ENCODE measurements at regions not wholly inside any gene's neighbourhood (a gene's known extent, or its start where the extent isn't known, plus 50 kb on each side); places are given as distances from the start of the nearest gene placed in this dataset.

- Histone ChIP-seq H3K4me3 (ENCODE audit: low read length) (no peak overlapping the region), H3K79me2 (ENCODE audit: control insufficient read depth, low read length) (no peaks in the 10 kb centered on the region)
Measured at GRCh38 chr10:30769361-30769760, 139.8 kb upstream of the LYZL2 start.

GRCh38 chr10:30765616-30766015, 136.1 kb upstream of the LYZL2 start:
- no peaks in the 10 kb centered on the region for H3F3A ChIP-seq (ENCODE audit: control insufficient read depth, insufficient read depth)
- no peak overlapping the region for H3K4me3 ChIP-seq (ENCODE audit: low read length)
- no peaks in the 10 kb centered on the region for H3K9me2 ChIP-seq (replicated peaks; ENCODE audit: control insufficient read depth, low read length)
- H3K4me1 ChIP-seq (ENCODE audit: control insufficient read depth, low read length) = no peaks in the 10 kb centered on the region
- H3K79me2 ChIP-seq (ENCODE audit: control insufficient read depth, low read length) = no peaks in the 10 kb centered on the region
- H3K27me3 ChIP-seq (ENCODE audit: control insufficient read depth, low read length) = peaks cover 9% of the 10 kb centered on the region; the same call in 1 of the 2 replicates
- TF ChIP-seq EZH2phosphoT487 (IDR thresholded peaks at IDR 0.05; ENCODE audit: borderline replicate concordance, low read length) = no peak
- no peak for TF ChIP-seq CTCF (IDR thresholded peaks at IDR 0.05; ENCODE audit: low read depth, low read length, poor library complexity, severe bottlenecking)
- no peak overlapping the region for H3K4me2 ChIP-seq (ENCODE audit: low read length)
- no peak overlapping the region for H3K27ac ChIP-seq (ENCODE audit: low read depth, low read length)
- no peaks in the 10 kb centered on the region for H4K20me1 ChIP-seq (ENCODE audit: control insufficient read depth, insufficient read depth, low read depth, low read length)
- peaks cover 11% of the 10 kb centered on the region for H3K9me3 ChIP-seq (ENCODE audit: control insufficient read depth, insufficient read depth, low read length)
- H3K36me3 ChIP-seq (ENCODE audit: control insufficient read depth, low read length) = no peaks in the 10 kb centered on the region

More at GRCh38 chr10:30769361-30769760, 139.8 kb upstream of the LYZL2 start:
- H3K9me3 ChIP-seq (ENCODE audit: control insufficient read depth, insufficient read depth, low read length) = peaks cover 19% of the 10 kb centered on the region
- H3K36me3 ChIP-seq (ENCODE audit: control insufficient read depth, low read length) = no peaks in the 10 kb centered on the region
- H3K27ac ChIP-seq (ENCODE audit: low read depth, low read length) = no peak overlapping the region
- TF ChIP-seq EZH2phosphoT487 (IDR thresholded peaks at IDR 0.05; ENCODE audit: borderline replicate concordance, low read length) (no peak), CTCF (IDR thresholded peaks at IDR 0.05; ENCODE audit: low read depth, low read length, poor library complexity, severe bottlenecking) (no peak)
- no peaks in the 10 kb centered on the region for H3F3A ChIP-seq (ENCODE audit: control insufficient read depth, insufficient read depth)
- H3K9me2 ChIP-seq (replicated peaks; ENCODE audit: control insufficient read depth, low read length) = no peaks in the 10 kb centered on the region
- H3K27me3 ChIP-seq (ENCODE audit: control insufficient read depth, low read length) = peaks cover 9% of the 10 kb centered on the region; the same call in 1 of the 2 replicates
- no peak overlapping the region for H3K4me2 ChIP-seq (ENCODE audit: low read length)
- H4K20me1 ChIP-seq (ENCODE audit: control insufficient read depth, insufficient read depth, low read depth, low read length) = no peaks in the 10 kb centered on the region
- no peaks in the 10 kb centered on the region for H3K4me1 ChIP-seq (ENCODE audit: control insufficient read depth, low read length)

- Histone ChIP-seq H3F3A (ENCODE audit: control insufficient read depth, insufficient read depth) (no peaks in the 10 kb centered on the region), H4K20me1 (ENCODE audit: control insufficient read depth, insufficient read depth, low read depth, low read length) (no peaks in the 10 kb centered on the region), H3K36me3 (ENCODE audit: control insufficient read depth, low read length) (no peaks in the 10 kb centered on the region), H3K4me1 (ENCODE audit: control insufficient read depth, low read length) (no peaks in the 10 kb centered on the region), H3K9me2 (replicated peaks; ENCODE audit: control insufficient read depth, low read length) (no peaks in the 10 kb centered on the region), H3K9me3 (ENCODE audit: control insufficient read depth, insufficient read depth, low read length) (peaks cover 6% of the 10 kb centered on the region), H3K79me2 (ENCODE audit: control insufficient read depth, low read length) (no peaks in the 10 kb centered on the region), H3K27ac (ENCODE audit: low read depth, low read length) (no peak overlapping the region), H3K27me3 (ENCODE audit: control insufficient read depth, low read length) (peaks cover 9% of the 10 kb centered on the region; the same call in 1 of the 2 replicates), H3K4me2 (ENCODE audit: low read length) (no peak overlapping the region), H3K4me3 (ENCODE audit: low read length) (no peak overlapping the region)
- TF ChIP-seq CTCF (IDR thresholded peaks at IDR 0.05; ENCODE audit: low read depth, low read length, poor library complexity, severe bottlenecking) = no peak
- no peak for TF ChIP-seq EZH2phosphoT487 (IDR thresholded peaks at IDR 0.05; ENCODE audit: borderline replicate concordance, low read length)
Measured at GRCh38 chr10:30765022-30765615, 135.6 kb upstream of the LYZL2 start.
